Liver (tissue), 8 donors: ENCODE measurements at regions not wholly inside any gene's neighbourhood (a gene's known extent, or its start where the extent isn't known, plus 50 kb on each side); places are given as distances from the start of the nearest gene placed in this dataset.

Experiments used
- DNase-seq: peaks from one replicate; pipeline ENCODE4 v3.0.0-alpha.2; 2017; ENCODE audit warnings: low spot score
- H3K27ac ChIP-seq, 2 donors: one replicate each; pipeline ENCODE4 v1.7.0; 2013; ENCODE audit warnings: inconsistent platforms in 2 of 2, low read length in 2 of 2, control low read depth in 1 of 2, low read depth in 1 of 2, mild to moderate bottlenecking in 1 of 2
- H3K27me3 ChIP-seq, 4 donors: one replicate each; pipeline versions ENCODE4 v1.6.1 to v1.7.0; 2013; ENCODE audit warnings: low read length in 3 of 4, inconsistent platforms in 1 of 4, mild to moderate bottlenecking in 1 of 4, moderate library complexity in 1 of 4; ENCODE audit not compliant: control insufficient read depth in 4 of 4, insufficient read depth in 4 of 4
- H3K36me3 ChIP-seq, 4 donors: one replicate each; pipeline versions ENCODE4 v1.6.1 to v1.7.0; 2013; ENCODE audit warnings: low read length in 3 of 4, mild to moderate bottlenecking in 3 of 4, low read depth in 1 of 4, moderate library complexity in 1 of 4; ENCODE audit not compliant: control insufficient read depth in 4 of 4, insufficient read depth in 3 of 4
- H3K4me1 ChIP-seq, 4 donors: one replicate each; pipeline versions ENCODE4 v1.6.1 to v1.7.0; 2013; ENCODE audit warnings: low read length in 3 of 4, mild to moderate bottlenecking in 3 of 4, moderate library complexity in 1 of 4; ENCODE audit not compliant: control insufficient read depth in 4 of 4, insufficient read depth in 4 of 4
- H3K4me3 ChIP-seq, 3 donors: one replicate each; pipeline versions ENCODE4 v1.6.1 to v1.7.0; 2013; ENCODE audit warnings: low read length in 3 of 3, control low read depth in 1 of 3, low read depth in 1 of 3, mild to moderate bottlenecking in 1 of 3
- H3K9ac ChIP-seq, 2 donors: one replicate each; pipeline ENCODE4 v1.7.0; 2013; ENCODE audit warnings: low read length in 2 of 2, mild to moderate bottlenecking in 2 of 2, moderate library complexity in 2 of 2, control low read depth in 1 of 2, low read depth in 1 of 2
- H3K9me3 ChIP-seq, 4 donors: one replicate each; pipeline versions ENCODE4 v1.6.1 to v1.7.0; 2013; ENCODE audit warnings: low read length in 3 of 4; ENCODE audit not compliant: control insufficient read depth in 4 of 4
- ATF3 ChIP-seq: IDR thresholded peaks from 2 replicates; pipeline ENCODE4 v1.6.1; 2016; ENCODE audit warnings: antibody characterized with exemption
- CTCF ChIP-seq: fragments of 150-350 bp; IDR thresholded peaks from 2 replicates; pipeline ENCODE4 v1.5.1; 2017; ENCODE audit warnings: improper control_type of control experiment, low read depth, low read length; ENCODE audit not compliant: missing input control
- EGR1 ChIP-seq, 2 donors: IDR thresholded peaks; 2 replicates each; pipeline ENCODE4 v1.6.1; 2016 to 2018; ENCODE audit warnings: antibody characterized with exemption in 2 of 2, low read depth in 2 of 2
- FOXA1 ChIP-seq: IDR thresholded peaks from 2 replicates; pipeline ENCODE4 v1.6.1; 2016; ENCODE audit warnings: antibody characterized with exemption
- FOXA2 ChIP-seq: IDR thresholded peaks from 2 replicates; pipeline ENCODE4 v1.6.1; 2016; ENCODE audit warnings: antibody characterized with exemption
- GABPA ChIP-seq, 2 donors: IDR thresholded peaks in 1 of 2; conservative IDR thresholded peaks in 1 of 2; 2 replicates each; pipeline ENCODE4 v1.6.1; 2016; ENCODE audit warnings: antibody characterized with exemption in 2 of 2, mild to moderate bottlenecking in 1 of 2, moderate library complexity in 1 of 2
- HNF4A ChIP-seq, 2 donors: conservative IDR thresholded peaks; 2 replicates each; pipeline ENCODE4 v1.6.1; 2016; ENCODE audit warnings: antibody characterized with exemption in 2 of 2, mild to moderate bottlenecking in 2 of 2
- HNF4G ChIP-seq: IDR thresholded peaks from 2 replicates; pipeline ENCODE4 v1.6.1; 2016; ENCODE audit warnings: antibody characterized with exemption
- JUND ChIP-seq, 2 donors: IDR thresholded peaks; 2 replicates each; pipeline ENCODE4 v1.6.1; 2016; ENCODE audit warnings: antibody characterized with exemption in 2 of 2
- MAX ChIP-seq: IDR thresholded peaks from 2 replicates; pipeline ENCODE4 v1.6.1; 2016; ENCODE audit warnings: antibody characterized with exemption
- NR2F2 ChIP-seq: IDR thresholded peaks from 2 replicates; pipeline ENCODE4 v1.6.1; 2016; ENCODE audit warnings: antibody characterized with exemption
- RAD21 ChIP-seq, 2 donors: IDR thresholded peaks; 2 replicates each; pipeline ENCODE4 v1.6.1; 2016; ENCODE audit warnings: antibody characterized with exemption in 2 of 2, mild to moderate bottlenecking in 2 of 2
- REST ChIP-seq: IDR thresholded peaks from 2 replicates; pipeline ENCODE4 v1.6.1; 2016; ENCODE audit warnings: antibody characterized with exemption, mild to moderate bottlenecking
- RXRA ChIP-seq, 2 donors: IDR thresholded peaks; 2 replicates each; pipeline ENCODE4 v1.6.1; 2017 to 2018; ENCODE audit warnings: antibody characterized with exemption in 2 of 2, mild to moderate bottlenecking in 1 of 2
- SP1 ChIP-seq: IDR thresholded peaks from 2 replicates; pipeline ENCODE4 v1.6.1; 2018; ENCODE audit warnings: antibody characterized with exemption, mild to moderate bottlenecking
- TAF1 ChIP-seq: conservative IDR thresholded peaks from 2 replicates; pipeline ENCODE4 v1.6.1; 2016; ENCODE audit warnings: antibody characterized with exemption, mild to moderate bottlenecking
- YY1 ChIP-seq: IDR thresholded peaks from 2 replicates; pipeline ENCODE4 v1.6.1; 2016; ENCODE audit warnings: antibody characterized with exemption, mild to moderate bottlenecking
- ZBTB33 ChIP-seq: IDR thresholded peaks from 2 replicates; pipeline ENCODE4 v1.6.1; 2016; ENCODE audit warnings: antibody characterized with exemption
- WGBS: extraction: QIAGEN DNeasy Blood & Tissue Kit; methylation state at CpG from one replicate; pipeline ENCODE4 v1.1.7; 2013; 5-methylcytosine and 5-hydroxymethylcytosine counted together
- donor health status: healthy.
- donor health status: healthy.
- donor health status: healthy.
- donor health status: healthy.
- donor health status: healthy.

GRCh38 chr10:105763611-105764010 lies 1122.5 kb downstream of the SORCS3 start:
- no peak for TF ChIP-seq HNF4G
- 23% methylated on average over 2 of the region's 2 CpGs for WGBS
- Histone ChIP-seq H3K27ac (no peak overlapping the region), H3K4me3 (no peak overlapping the region), H3K4me1 (no peaks in the 10 kb centered on the region), H3K9ac (no peak overlapping the region), H3K9me3 (no peaks in the 10 kb centered on the region), H3K27me3 (no peaks in the 10 kb centered on the region), H3K36me3 (no peaks in the 10 kb centered on the region)
- no peak for DNase-seq

GRCh38 chr10:105761576-105762260 lies 1120.6 kb downstream of the SORCS3 start:
- 69% methylated on average over 4 of the region's 4 CpGs for WGBS
- no peaks in the 10 kb centered on the region for H3K9me3 ChIP-seq
- no peak for DNase-seq
- H3K36me3 ChIP-seq = no peaks in the 10 kb centered on the region
- H3K27ac ChIP-seq = no peak overlapping the region
- H3K4me1 ChIP-seq = no peaks in the 10 kb centered on the region
- no peak for TF ChIP-seq RAD21 (IDR thresholded peaks at IDR 0.05)
- TF ChIP-seq CTCF = no peak
- TF ChIP-seq TAF1 = no peak
- no peak for TF ChIP-seq SP1
- no peak for TF ChIP-seq EGR1 (IDR thresholded peaks at IDR 0.05; ENCODE audit: low read depth in 2 of 2)
- no peak for TF ChIP-seq JUND (IDR thresholded peaks at IDR 0.05)
- no peak for TF ChIP-seq FOXA1
- TF ChIP-seq HNF4A (conservative IDR thresholded peaks at IDR 0.05) = no peak
- no peak for TF ChIP-seq NR2F2
- TF ChIP-seq YY1 = no peak
- no peak for TF ChIP-seq MAX
- TF ChIP-seq GABPA (IDR thresholded peaks at IDR 0.05 in 1 of 2, conservative IDR thresholded peaks at IDR 0.05 in 1 of 2) = no peak
- TF ChIP-seq FOXA2 = no peak
- no peak for TF ChIP-seq RXRA (IDR thresholded peaks at IDR 0.05)
- no peak for TF ChIP-seq HNF4G
- TF ChIP-seq ZBTB33 = no peak
- no peak for TF ChIP-seq ATF3
- TF ChIP-seq REST = no peak
- H3K27me3 ChIP-seq = no peaks in the 10 kb centered on the region
- H3K4me3 ChIP-seq = no peak overlapping the region
- no peak overlapping the region for H3K9ac ChIP-seq
